H9 (cell line): ENCODE measurements at regions not wholly inside any gene's neighbourhood (a gene's known extent, or its start where the extent isn't known, plus 50 kb on each side); places are given as distances from the start of the nearest gene placed in this dataset.

Source experiments
- DNase-seq: peaks from one replicate; pipeline ENCODE4 v3.0.0-alpha.2; 2017
- H2AFZ ChIP-seq: one replicate; pipeline ENCODE4 v1.6.1; 2013; ENCODE audit warnings: mild to moderate bottlenecking, low read length, control low read depth, moderate library complexity
- H2AK5ac ChIP-seq: 2 replicates; pipeline ENCODE4 v1.6.1; 2013; ENCODE audit warnings: low read length, control low read depth, mixed read lengths; ENCODE audit not compliant: insufficient read length
- H2BK120ac ChIP-seq: one replicate; pipeline ENCODE4 v1.6.1; 2013; ENCODE audit warnings: low read depth, mild to moderate bottlenecking, low read length, control low read depth, inconsistent platforms; ENCODE audit not compliant: poor library complexity, severe bottlenecking
- H2BK12ac ChIP-seq: 2 replicates; pipeline ENCODE4 v1.6.1; 2013; ENCODE audit warnings: low read length, control low read depth, mixed read lengths, low read depth; ENCODE audit not compliant: insufficient read length
- H2BK15ac ChIP-seq: 2 replicates; pipeline ENCODE4 v1.6.1; 2013; ENCODE audit warnings: low read depth, low read length, control low read depth
- H2BK20ac ChIP-seq: one replicate; pipeline ENCODE4 v1.6.1; 2013; ENCODE audit warnings: low read depth, mild to moderate bottlenecking, low read length, control low read depth, inconsistent platforms; ENCODE audit not compliant: poor library complexity, severe bottlenecking
- H2BK5ac ChIP-seq: 2 replicates; pipeline ENCODE4 v1.6.1; 2013; ENCODE audit warnings: low read length, control low read depth, mixed read lengths; ENCODE audit not compliant: insufficient read length
- H3K14ac ChIP-seq: 2 replicates; pipeline ENCODE4 v1.6.1; 2013; ENCODE audit warnings: low read length, control low read depth; ENCODE audit not compliant: insufficient read depth
- H3K18ac ChIP-seq: 2 replicates; pipeline ENCODE4 v1.6.1; 2013; ENCODE audit warnings: low read depth, mild to moderate bottlenecking, mixed read lengths, low read length, control low read depth; ENCODE audit not compliant: insufficient read length
- H3K23ac ChIP-seq: 2 replicates; pipeline ENCODE4 v1.6.1; 2013; ENCODE audit warnings: low read length, control low read depth, mixed read lengths, low read depth; ENCODE audit not compliant: insufficient read length
- H3K23me2 ChIP-seq: 2 replicates; pipeline ENCODE4 v1.6.1; 2013; ENCODE audit warnings: low read depth, mild to moderate bottlenecking, mixed read lengths, low read length, control low read depth; ENCODE audit not compliant: insufficient read length, poor library complexity, severe bottlenecking
- H3K27ac ChIP-seq: 2 replicates; pipeline ENCODE4 v1.5.1; 2013; ENCODE audit warnings: low read length, control low read depth, mixed read lengths, low read depth; ENCODE audit not compliant: insufficient read length
- H3K27me3 ChIP-seq: 2 replicates; pipeline ENCODE4 v1.6.1; 2013; ENCODE audit warnings: low read length, control low read depth, inconsistent platforms; ENCODE audit not compliant: insufficient read depth
- H3K4ac ChIP-seq: 2 replicates; pipeline ENCODE4 v1.6.1; 2013; ENCODE audit warnings: low read depth, mild to moderate bottlenecking, control low read depth, inconsistent platforms, low read length, moderate library complexity
- H3K4me1 ChIP-seq: 2 replicates; pipeline ENCODE4 v1.6.1; 2013; ENCODE audit warnings: low read length, control low read depth, inconsistent platforms; ENCODE audit not compliant: insufficient read depth
- H3K4me2 ChIP-seq: 2 replicates; pipeline ENCODE4 v1.6.1; 2013; ENCODE audit warnings: low read length, control low read depth, mixed read lengths; ENCODE audit not compliant: insufficient read length, insufficient read depth
- H3K56ac ChIP-seq: 2 replicates; pipeline ENCODE4 v1.6.1; 2013; ENCODE audit warnings: low read depth, mild to moderate bottlenecking, mixed read lengths, low read length, control low read depth; ENCODE audit not compliant: insufficient read length
- H3K79me1 ChIP-seq: 2 replicates; pipeline ENCODE4 v1.6.1; 2013; ENCODE audit warnings: low read depth, mild to moderate bottlenecking, moderate library complexity, low read length, control low read depth, inconsistent platforms; ENCODE audit not compliant: insufficient read depth, poor library complexity, severe bottlenecking
- H3K79me2 ChIP-seq: 2 replicates; pipeline ENCODE4 v1.6.1; 2013; ENCODE audit warnings: low read length, control low read depth, inconsistent platforms; ENCODE audit not compliant: insufficient read depth
- H3K9ac ChIP-seq: 2 replicates; pipeline ENCODE4 v1.6.1; 2013; ENCODE audit warnings: low read length, control low read depth, mixed read lengths; ENCODE audit not compliant: insufficient read length; ENCODE audit errors: extremely low read depth
- H3K9me3 ChIP-seq: one replicate; pipeline ENCODE4 v1.6.1; 2013; ENCODE audit warnings: low read depth, low read length, inconsistent platforms; ENCODE audit not compliant: control insufficient read depth
- H3T11ph ChIP-seq: one replicate; pipeline ENCODE4 v1.6.1; 2013; ENCODE audit warnings: mild to moderate bottlenecking, low read length, control low read depth, inconsistent platforms
- H4K20me1 ChIP-seq: one replicate; pipeline ENCODE4 v1.6.1; 2013; ENCODE audit not compliant: control insufficient read depth, insufficient read length, insufficient read depth
- H4K5ac ChIP-seq: 2 replicates; pipeline ENCODE4 v1.6.1; 2013; ENCODE audit warnings: low read depth, mild to moderate bottlenecking, mixed read lengths, low read length, control low read depth; ENCODE audit not compliant: insufficient read length
- H4K8ac ChIP-seq: replicated peaks from 2 replicates; pipeline ENCODE4 v1.6.1; 2013; ENCODE audit warnings: low read length, control low read depth, mixed read lengths, low read depth; ENCODE audit not compliant: insufficient read length
- H4K91ac ChIP-seq: 2 replicates; pipeline ENCODE4 v1.6.1; 2013; ENCODE audit warnings: low read depth, mild to moderate bottlenecking, moderate library complexity, mixed read lengths, low read length, control low read depth; ENCODE audit not compliant: insufficient read length
- H3K27ac Mint-ChIP-seq, 3 experiments: 2 replicates in 2 of 3; 3 replicates in 1 of 3; pipeline ENCODE4 v1.8.0; 2020 to 2021; ENCODE audit warnings: mixed read lengths in 3 of 3, mild to moderate bottlenecking in 1 of 3, moderate library complexity in 1 of 3
- H3K27me3 Mint-ChIP-seq: 2 replicates; pipeline ENCODE4 v1.8.0; 2021; ENCODE audit warnings: low read depth, mild to moderate bottlenecking, moderate library complexity, mixed read lengths
- H3K36me3 Mint-ChIP-seq, 3 experiments: 2 replicates in 2 of 3; 3 replicates in 1 of 3; pipeline ENCODE4 v1.8.0; 2020 to 2021; ENCODE audit warnings: low read depth in 3 of 3, mixed read lengths in 3 of 3; ENCODE audit not compliant: insufficient read depth in 1 of 3
- H3K4me1 Mint-ChIP-seq, 2 experiments: 2 replicates each; pipeline ENCODE4 v1.8.0; 2020; ENCODE audit warnings: mixed read lengths in 2 of 2
- H3K4me3 Mint-ChIP-seq, 2 experiments: 2 replicates in 1 of 2; 3 replicates in 1 of 2; pipeline ENCODE4 v1.8.0; 2020 to 2021; ENCODE audit warnings: mild to moderate bottlenecking in 2 of 2, mixed read lengths in 2 of 2, moderate library complexity in 1 of 2
- H3K9me3 Mint-ChIP-seq, 2 experiments: 2 replicates in 1 of 2; 3 replicates in 1 of 2; pipeline ENCODE4 v1.8.0; 2020; ENCODE audit warnings: mild to moderate bottlenecking in 2 of 2, mixed read lengths in 2 of 2, moderate library complexity in 1 of 2
- CTCF ChIP-seq: fragments of 200-600 bp; sonication (generic); conservative IDR thresholded peaks from 3 replicates; pipeline ENCODE4 v1.8.0; 2021; ENCODE audit warnings: antibody characterized with exemption, mild to moderate bottlenecking
- WGBS: extraction: QIAGEN DNeasy Blood & Tissue Kit; methylation state at CpG from one replicate; pipeline ENCODE4 v1.1.7; 2013; ENCODE audit warnings: missing lambda C conversion rate, low lambda C conversion rate, mixed read lengths; ENCODE audit not compliant: insufficient read length; ENCODE audit errors: extremely low coverage; 5-methylcytosine and 5-hydroxymethylcytosine counted together

GRCh38 chr2:238965371-238966071 is 117.6 kb downstream of the TWIST2 start:
- H3K79me1 ChIP-seq, result no peaks in the 10 kb centered on the region
- no peaks in the 10 kb centered on the region for H3K9me3 ChIP-seq
- no peaks in the 10 kb centered on the region for H3K4me1 ChIP-seq
- WGBS, result 100% methylated on average over 1 of the region's 18 CpGs
- no peak for DNase-seq
- no peak overlapping the region for H3K23ac ChIP-seq
- no peak overlapping the region for H3K27ac Mint-ChIP-seq
- no peak overlapping the region for H3K9ac ChIP-seq
- no peak overlapping the region for H2AFZ ChIP-seq
- H2BK5ac ChIP-seq, result no peak overlapping the region
- H3T11ph ChIP-seq, result no peak overlapping the region
- H2BK15ac ChIP-seq, result no peak overlapping the region
- no peak overlapping the region for H3K4me2 ChIP-seq
- peaks cover 9 to 12% of the 10 kb centered on the region in 2 experiments; a peak in 3 of 4 replicates for H3K4me1 Mint-ChIP-seq
- no peak overlapping the region for H3K4ac ChIP-seq
- H3K27me3 ChIP-seq, result no peaks in the 10 kb centered on the region
- H4K91ac ChIP-seq, result no peak overlapping the region
- no peak overlapping the region for H3K18ac ChIP-seq
- peaks cover 0 to 7% of the 10 kb centered on the region in 2 experiments; a peak in 2 of 5 replicates for H3K9me3 Mint-ChIP-seq
- no peak overlapping the region for H2BK12ac ChIP-seq
- H4K5ac ChIP-seq, result no peak overlapping the region
- no peaks in the 10 kb centered on the region for H4K20me1 ChIP-seq
- no peak overlapping the region for H3K56ac ChIP-seq
- no peak overlapping the region; the same call in 1 of the 2 replicates for H3K14ac ChIP-seq
- no peak overlapping the region for H2BK120ac ChIP-seq
- H3K4me3 Mint-ChIP-seq, result no peak overlapping the region
- H4K8ac ChIP-seq, result no peak overlapping the region
- no peak overlapping the region for H2AK5ac ChIP-seq
- TF ChIP-seq CTCF, result no peak
- no peaks in the 10 kb centered on the region; a peak in 1 of 7 replicates for H3K36me3 Mint-ChIP-seq
- no peaks in the 10 kb centered on the region for H3K79me2 ChIP-seq
- no peaks in the 10 kb centered on the region for H3K23me2 ChIP-seq
- no peak overlapping the region for H2BK20ac ChIP-seq
- H3K27ac ChIP-seq, result no peak overlapping the region
- peaks cover 38% of the 10 kb centered on the region for H3K27me3 Mint-ChIP-seq
